ENCODE measurements at regions not wholly inside any gene's neighbourhood (a gene's known extent, or its start where the extent isn't known, plus 50 kb on each side); places are given as distances from the start of the nearest gene placed in this dataset.

DNA sequence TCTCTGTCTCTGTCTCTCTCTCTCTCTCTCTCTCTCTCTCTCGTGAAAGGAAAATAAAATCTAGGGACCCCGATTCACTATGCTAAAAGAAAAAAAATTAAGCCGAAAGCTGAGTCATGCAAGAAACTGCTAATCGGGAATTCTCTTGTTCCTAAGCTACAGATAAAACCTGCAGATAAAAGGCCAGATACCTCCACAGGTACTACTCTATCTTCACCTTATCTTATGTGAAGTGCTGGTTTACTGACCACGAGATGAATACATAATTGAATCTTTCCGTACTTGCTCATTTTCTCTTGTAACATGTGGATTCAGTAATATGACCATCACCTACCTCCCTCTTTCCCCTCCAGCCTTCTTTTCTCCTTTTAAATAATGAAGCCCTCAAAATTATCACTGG is 120.5 kb downstream of the RFX6 start:
- Histone ChIP-seq H3K27me3 (ENCODE audit: control insufficient read depth in 4 of 4, insufficient read depth in 4 of 4, low read length in 3 of 4) (peaks cover 0 to 3% (median 0%) of the 10 kb centered on the region in 4 donors), H3K27ac (ENCODE audit: low read depth in 1 of 2, low read length in 2 of 2) (no peak overlapping the region), H3K4me1 (ENCODE audit: control insufficient read depth in 4 of 4, insufficient read depth in 4 of 4, low read length in 3 of 4) (no peaks in the 10 kb centered on the region), H3K36me3 (ENCODE audit: control insufficient read depth in 4 of 4, insufficient read depth in 3 of 4, low read depth in 1 of 4, low read length in 3 of 4) (no peaks in the 10 kb centered on the region), H3K9me3 (ENCODE audit: control insufficient read depth in 4 of 4, low read length in 3 of 4) (peaks cover 0 to 5% (median under 1%) of the 10 kb centered on the region in 4 donors), H3K4me3 (ENCODE audit: low read depth in 1 of 3, low read length in 3 of 3) (no peak overlapping the region), H3K9ac (ENCODE audit: low read depth in 1 of 2, low read length in 2 of 2) (no peak overlapping the region)
- no peak for DNase-seq (ENCODE audit: low spot score)
- no peak for TF ChIP-seq HNF4A (conservative IDR thresholded peaks at IDR 0.05)
- no peak for TF ChIP-seq EGR1 (IDR thresholded peaks at IDR 0.05; ENCODE audit: low read depth in 2 of 2)
- TF ChIP-seq FOXA2 (IDR thresholded peaks at IDR 0.05): no peak
- no peak for TF ChIP-seq GABPA (IDR thresholded peaks at IDR 0.05 in 1 of 2, conservative IDR thresholded peaks at IDR 0.05 in 1 of 2)
- no peak for TF ChIP-seq HNF4G (IDR thresholded peaks at IDR 0.05)
- TF ChIP-seq, protein P1, sequence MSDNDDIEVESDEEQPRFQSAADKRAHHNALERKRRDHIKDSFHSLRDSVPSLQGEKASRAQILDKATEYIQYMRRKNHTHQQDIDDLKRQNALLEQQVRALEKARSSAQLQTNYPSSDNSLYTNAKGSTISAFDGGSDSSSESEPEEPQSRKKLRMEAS (IDR thresholded peaks at IDR 0.05): no peak
- TF ChIP-seq, protein P2, sequence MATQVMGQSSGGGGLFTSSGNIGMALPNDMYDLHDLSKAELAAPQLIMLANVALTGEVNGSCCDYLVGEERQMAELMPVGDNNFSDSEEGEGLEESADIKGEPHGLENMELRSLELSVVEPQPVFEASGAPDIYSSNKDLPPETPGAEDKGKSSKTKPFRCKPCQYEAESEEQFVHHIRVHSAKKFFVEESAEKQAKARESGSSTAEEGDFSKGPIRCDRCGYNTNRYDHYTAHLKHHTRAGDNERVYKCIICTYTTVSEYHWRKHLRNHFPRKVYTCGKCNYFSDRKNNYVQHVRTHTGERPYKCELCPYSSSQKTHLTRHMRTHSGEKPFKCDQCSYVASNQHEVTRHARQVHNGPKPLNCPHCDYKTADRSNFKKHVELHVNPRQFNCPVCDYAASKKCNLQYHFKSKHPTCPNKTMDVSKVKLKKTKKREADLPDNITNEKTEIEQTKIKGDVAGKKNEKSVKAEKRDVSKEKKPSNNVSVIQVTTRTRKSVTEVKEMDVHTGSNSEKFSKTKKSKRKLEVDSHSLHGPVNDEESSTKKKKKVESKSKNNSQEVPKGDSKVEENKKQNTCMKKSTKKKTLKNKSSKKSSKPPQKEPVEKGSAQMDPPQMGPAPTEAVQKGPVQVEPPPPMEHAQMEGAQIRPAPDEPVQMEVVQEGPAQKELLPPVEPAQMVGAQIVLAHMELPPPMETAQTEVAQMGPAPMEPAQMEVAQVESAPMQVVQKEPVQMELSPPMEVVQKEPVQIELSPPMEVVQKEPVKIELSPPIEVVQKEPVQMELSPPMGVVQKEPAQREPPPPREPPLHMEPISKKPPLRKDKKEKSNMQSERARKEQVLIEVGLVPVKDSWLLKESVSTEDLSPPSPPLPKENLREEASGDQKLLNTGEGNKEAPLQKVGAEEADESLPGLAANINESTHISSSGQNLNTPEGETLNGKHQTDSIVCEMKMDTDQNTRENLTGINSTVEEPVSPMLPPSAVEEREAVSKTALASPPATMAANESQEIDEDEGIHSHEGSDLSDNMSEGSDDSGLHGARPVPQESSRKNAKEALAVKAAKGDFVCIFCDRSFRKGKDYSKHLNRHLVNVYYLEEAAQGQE (IDR thresholded peaks at IDR 0.05): no peak
- TF ChIP-seq, protein P3, sequence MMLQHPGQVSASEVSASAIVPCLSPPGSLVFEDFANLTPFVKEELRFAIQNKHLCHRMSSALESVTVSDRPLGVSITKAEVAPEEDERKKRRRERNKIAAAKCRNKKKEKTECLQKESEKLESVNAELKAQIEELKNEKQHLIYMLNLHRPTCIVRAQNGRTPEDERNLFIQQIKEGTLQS (IDR thresholded peaks at IDR 0.05): no peak
- TF ChIP-seq TAF1 (conservative IDR thresholded peaks at IDR 0.05): no peak
- TF ChIP-seq, protein P4, sequence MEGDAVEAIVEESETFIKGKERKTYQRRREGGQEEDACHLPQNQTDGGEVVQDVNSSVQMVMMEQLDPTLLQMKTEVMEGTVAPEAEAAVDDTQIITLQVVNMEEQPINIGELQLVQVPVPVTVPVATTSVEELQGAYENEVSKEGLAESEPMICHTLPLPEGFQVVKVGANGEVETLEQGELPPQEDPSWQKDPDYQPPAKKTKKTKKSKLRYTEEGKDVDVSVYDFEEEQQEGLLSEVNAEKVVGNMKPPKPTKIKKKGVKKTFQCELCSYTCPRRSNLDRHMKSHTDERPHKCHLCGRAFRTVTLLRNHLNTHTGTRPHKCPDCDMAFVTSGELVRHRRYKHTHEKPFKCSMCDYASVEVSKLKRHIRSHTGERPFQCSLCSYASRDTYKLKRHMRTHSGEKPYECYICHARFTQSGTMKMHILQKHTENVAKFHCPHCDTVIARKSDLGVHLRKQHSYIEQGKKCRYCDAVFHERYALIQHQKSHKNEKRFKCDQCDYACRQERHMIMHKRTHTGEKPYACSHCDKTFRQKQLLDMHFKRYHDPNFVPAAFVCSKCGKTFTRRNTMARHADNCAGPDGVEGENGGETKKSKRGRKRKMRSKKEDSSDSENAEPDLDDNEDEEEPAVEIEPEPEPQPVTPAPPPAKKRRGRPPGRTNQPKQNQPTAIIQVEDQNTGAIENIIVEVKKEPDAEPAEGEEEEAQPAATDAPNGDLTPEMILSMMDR (IDR thresholded peaks at IDR 0.05; ENCODE audit: low read depth, low read length, missing input control): no peak
- TF ChIP-seq, protein P5, sequence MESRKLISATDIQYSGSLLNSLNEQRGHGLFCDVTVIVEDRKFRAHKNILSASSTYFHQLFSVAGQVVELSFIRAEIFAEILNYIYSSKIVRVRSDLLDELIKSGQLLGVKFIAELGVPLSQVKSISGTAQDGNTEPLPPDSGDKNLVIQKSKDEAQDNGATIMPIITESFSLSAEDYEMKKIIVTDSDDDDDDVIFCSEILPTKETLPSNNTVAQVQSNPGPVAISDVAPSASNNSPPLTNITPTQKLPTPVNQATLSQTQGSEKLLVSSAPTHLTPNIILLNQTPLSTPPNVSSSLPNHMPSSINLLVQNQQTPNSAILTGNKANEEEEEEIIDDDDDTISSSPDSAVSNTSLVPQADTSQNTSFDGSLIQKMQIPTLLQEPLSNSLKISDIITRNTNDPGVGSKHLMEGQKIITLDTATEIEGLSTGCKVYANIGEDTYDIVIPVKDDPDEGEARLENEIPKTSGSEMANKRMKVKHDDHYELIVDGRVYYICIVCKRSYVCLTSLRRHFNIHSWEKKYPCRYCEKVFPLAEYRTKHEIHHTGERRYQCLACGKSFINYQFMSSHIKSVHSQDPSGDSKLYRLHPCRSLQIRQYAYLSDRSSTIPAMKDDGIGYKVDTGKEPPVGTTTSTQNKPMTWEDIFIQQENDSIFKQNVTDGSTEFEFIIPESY (IDR thresholded peaks at IDR 0.05): no peak
- TF ChIP-seq JUND (IDR thresholded peaks at IDR 0.05): no peak
- no peak for TF ChIP-seq FOXA1 (IDR thresholded peaks at IDR 0.05)
- no peak for TF ChIP-seq NR2F2 (IDR thresholded peaks at IDR 0.05)
- TF ChIP-seq RXRA (IDR thresholded peaks at IDR 0.05): no peak
- 57% methylated on average over 6 of the region's 6 CpGs for WGBS

DNA sequence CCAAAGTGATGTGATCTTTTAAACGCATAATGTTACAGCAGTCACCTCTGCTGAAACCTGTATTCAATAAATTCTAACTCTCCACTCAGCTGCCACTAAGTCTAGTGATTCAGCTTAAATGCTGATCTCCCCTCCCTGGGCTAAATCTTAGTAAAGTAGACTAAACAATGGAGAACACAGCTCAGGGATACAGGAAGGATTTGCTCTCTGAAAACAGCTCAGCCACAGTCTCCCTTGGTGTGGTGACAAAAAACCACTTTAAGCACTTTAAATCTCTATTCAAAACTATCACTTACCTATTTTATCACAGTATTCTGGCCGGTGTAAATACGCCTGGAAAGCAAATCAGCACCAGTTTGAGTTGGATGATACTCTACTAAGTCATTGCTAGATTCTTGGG is 130.6 kb downstream of the RFX6 start:
- H3K36me3 ChIP-seq (ENCODE audit: control insufficient read depth in 4 of 4, insufficient read depth in 3 of 4, low read depth in 1 of 4, low read length in 3 of 4): no peaks in the 10 kb centered on the region
- no peak overlapping the region for H3K9ac ChIP-seq (ENCODE audit: low read depth in 1 of 2, low read length in 2 of 2)
- H3K9me3 ChIP-seq (ENCODE audit: control insufficient read depth in 4 of 4, low read length in 3 of 4): no peaks in the 10 kb centered on the region
- no peaks in the 10 kb centered on the region for H3K27me3 ChIP-seq (ENCODE audit: control insufficient read depth in 4 of 4, insufficient read depth in 4 of 4, low read length in 3 of 4)
- TF ChIP-seq NR2F2 (IDR thresholded peaks at IDR 0.05): no peak
- DNase-seq (ENCODE audit: low spot score): no peak
- H3K27ac ChIP-seq (ENCODE audit: low read depth in 1 of 2, low read length in 2 of 2): no peak overlapping the region
- 63% methylated on average over 3 of the region's 3 CpGs for WGBS
- H3K4me3 ChIP-seq (ENCODE audit: low read depth in 1 of 3, low read length in 3 of 3): no peak overlapping the region
- H3K4me1 ChIP-seq (ENCODE audit: control insufficient read depth in 4 of 4, insufficient read depth in 4 of 4, low read length in 3 of 4): no peaks in the 10 kb centered on the region
